HEK293T (cell line): ENCODE measurements at regions not wholly inside any gene's neighbourhood (a gene's known extent, or its start where the extent isn't known, plus 50 kb on each side); places are given as distances from the start of the nearest gene placed in this dataset.

ENCODE experiments used
- BHLHE40 ChIP-seq: fragments of 450-650 bp; IDR thresholded peaks from 2 replicates; pipeline ENCODE4 v1.6.1; 2016; ENCODE audit warnings: mild to moderate bottlenecking, moderate library complexity, borderline replicate concordance
- CTBP1 ChIP-seq: fragments of 450-650 bp; IDR thresholded peaks from 2 replicates; pipeline ENCODE4 v1.6.1; 2016; ENCODE audit warnings: borderline replicate concordance
- FOXA1 ChIP-seq: fragments of 450-650 bp; IDR thresholded peaks from 2 replicates; pipeline ENCODE4 v1.6.1; 2016; ENCODE audit warnings: mild to moderate bottlenecking
- FOXK2 ChIP-seq: fragments of 450-650 bp; IDR thresholded peaks from 2 replicates; pipeline ENCODE4 v1.6.1; 2016; ENCODE audit warnings: mild to moderate bottlenecking
- FOXM1 ChIP-seq: fragments of 450-650 bp; IDR thresholded peaks from 2 replicates; pipeline ENCODE4 v1.6.1; 2017; ENCODE audit warnings: mild to moderate bottlenecking, borderline replicate concordance
- L3MBTL2 ChIP-seq: fragments of 450-650 bp; conservative IDR thresholded peaks from 2 replicates; pipeline ENCODE4 v1.6.1; 2016; ENCODE audit warnings: mild to moderate bottlenecking
- LEF1 ChIP-seq: fragments of 450-650 bp; IDR thresholded peaks from 2 replicates; pipeline ENCODE4 v1.6.1; 2017; ENCODE audit warnings: mild to moderate bottlenecking, borderline replicate concordance
- SP1 ChIP-seq: fragments of 450-650 bp; IDR thresholded peaks from 2 replicates; pipeline ENCODE4 v1.6.1; 2017
- SUZ12 ChIP-seq: fragments of 450-650 bp; IDR thresholded peaks from 2 replicates; pipeline ENCODE4 v1.6.1; 2016; ENCODE audit warnings: mild to moderate bottlenecking
- TARDBP ChIP-seq: fragments of 450-650 bp; IDR thresholded peaks from 2 replicates; pipeline ENCODE4 v1.6.1; 2016

DNA sequence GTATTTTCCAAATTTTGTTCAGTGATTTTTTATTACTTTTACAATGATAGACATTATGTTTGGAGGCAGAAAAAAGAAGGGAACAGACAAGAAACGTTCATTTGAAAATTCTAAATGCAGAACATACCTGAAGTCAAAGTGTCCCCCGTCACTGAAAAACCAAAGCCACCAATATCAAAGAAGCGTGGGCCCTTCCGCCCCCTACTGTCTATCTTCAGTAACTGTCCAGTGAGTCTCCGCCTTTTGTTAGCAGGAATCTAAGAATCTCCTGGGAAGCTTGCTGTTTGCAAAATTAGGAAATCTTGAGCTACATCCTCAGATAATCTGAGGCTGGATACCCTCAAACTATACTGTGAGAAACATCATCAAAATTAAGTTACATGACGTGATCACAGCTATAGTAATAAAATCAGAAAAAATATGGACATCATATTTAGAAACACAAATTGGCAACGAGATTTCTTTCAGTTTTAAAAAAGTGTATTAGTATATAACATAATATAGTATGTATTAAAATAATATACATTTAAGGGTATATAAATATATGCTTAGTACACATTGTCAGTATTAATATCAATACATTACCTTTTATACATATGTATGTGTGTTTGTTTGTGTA lies 169.3 kb upstream of the AKR1E2 start:
- no peak for TF ChIP-seq FOXK2
- TF ChIP-seq SUZ12, result no peak
- TF ChIP-seq FOXA1, result no peak
- no peak for TF ChIP-seq SP1
- no peak for TF ChIP-seq BHLHE40
- TF ChIP-seq L3MBTL2, result no peak
- no peak for TF ChIP-seq TARDBP
- no peak for TF ChIP-seq CTBP1
- TF ChIP-seq LEF1, result no peak
- TF ChIP-seq FOXM1, result no peak
